Lower lobe of right lung (tissue), 2 donors: ENCODE measurements at regions not wholly inside any gene's neighbourhood (a gene's known extent, or its start where the extent isn't known, plus 50 kb on each side); places are given as distances from the start of the nearest gene placed in this dataset.

Experiments used
- ATAC-seq, 2 donors: fragments of 200-7000 bp; cut with Tn5 transposase; one replicate each; pipeline ENCODE4 v1.9.1; 2020 to 2022; ENCODE audit warnings: mild to moderate bottlenecking in 2 of 2, moderate library complexity in 2 of 2
- DNase-seq: peaks from one replicate; pipeline ENCODE4 v3.0.0-alpha.2; 2020
- H3K27ac ChIP-seq: fragments of 200-600 bp; one replicate; pipeline ENCODE4 v1.8.0; 2022
- H3K27me3 ChIP-seq: fragments of 200-600 bp; one replicate; pipeline ENCODE4 v1.8.0; 2022; ENCODE audit warnings: low read depth
- H3K36me3 ChIP-seq: fragments of 200-600 bp; one replicate; pipeline ENCODE4 v1.8.0; 2022; ENCODE audit warnings: mild to moderate bottlenecking
- H3K4me1 ChIP-seq: fragments of 200-600 bp; one replicate; pipeline ENCODE4 v1.8.0; 2022
- H3K4me3 ChIP-seq: fragments of 200-600 bp; one replicate; pipeline ENCODE4 v1.8.0; 2022; ENCODE audit warnings: mild to moderate bottlenecking
- H3K9me3 ChIP-seq: fragments of 200-600 bp; one replicate; pipeline ENCODE4 v1.8.0; 2022
- intact Hi-C: fragments of 100-400 bp; cut with DNase I; formaldehyde crosslinking; loops from one replicate; pipeline ENCODE4 v1.11.0; 2022
- TF ChIP-seq, protein P1 (sequence below): fragments of 200-600 bp; IDR thresholded peaks from one replicate; pipeline ENCODE4 v1.8.0; 2022; ENCODE audit warnings: antibody characterized with exemption, mild to moderate bottlenecking
- donor health status: DM: no; HTN: yes; CAD: no; lungs with severe emphysema.

DNA sequence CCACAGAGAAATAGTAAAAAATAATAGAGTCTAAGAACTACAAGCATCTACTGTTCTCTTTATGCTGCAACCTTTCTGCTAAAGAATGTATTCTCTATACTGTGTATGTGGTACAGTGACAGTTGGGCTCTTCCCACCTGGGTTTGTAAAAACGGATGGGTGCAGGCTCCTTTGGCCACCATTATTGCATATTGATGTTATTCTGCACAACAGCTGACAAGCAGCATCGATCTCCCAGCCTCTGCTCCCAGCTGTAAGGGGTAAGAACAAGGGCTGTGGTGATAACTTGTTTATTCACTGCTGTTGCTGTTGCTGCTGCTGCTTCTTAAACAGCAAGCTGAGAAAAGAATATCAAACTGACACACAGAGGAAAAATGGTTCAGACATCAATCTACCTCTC lies 56.1 kb downstream of the KCNRG start:
- no peak for ATAC-seq
- H3K9me3 ChIP-seq = no peaks in the 10 kb centered on the region
- DNase-seq = no peak
- peaks cover 12% of the 10 kb centered on the region for H3K36me3 ChIP-seq
- no peak overlapping the region for H3K27ac ChIP-seq
- intact Hi-C loops = no loop called here
- peaks cover 19% of the 10 kb centered on the region for H3K4me1 ChIP-seq
- TF ChIP-seq, protein P1, sequence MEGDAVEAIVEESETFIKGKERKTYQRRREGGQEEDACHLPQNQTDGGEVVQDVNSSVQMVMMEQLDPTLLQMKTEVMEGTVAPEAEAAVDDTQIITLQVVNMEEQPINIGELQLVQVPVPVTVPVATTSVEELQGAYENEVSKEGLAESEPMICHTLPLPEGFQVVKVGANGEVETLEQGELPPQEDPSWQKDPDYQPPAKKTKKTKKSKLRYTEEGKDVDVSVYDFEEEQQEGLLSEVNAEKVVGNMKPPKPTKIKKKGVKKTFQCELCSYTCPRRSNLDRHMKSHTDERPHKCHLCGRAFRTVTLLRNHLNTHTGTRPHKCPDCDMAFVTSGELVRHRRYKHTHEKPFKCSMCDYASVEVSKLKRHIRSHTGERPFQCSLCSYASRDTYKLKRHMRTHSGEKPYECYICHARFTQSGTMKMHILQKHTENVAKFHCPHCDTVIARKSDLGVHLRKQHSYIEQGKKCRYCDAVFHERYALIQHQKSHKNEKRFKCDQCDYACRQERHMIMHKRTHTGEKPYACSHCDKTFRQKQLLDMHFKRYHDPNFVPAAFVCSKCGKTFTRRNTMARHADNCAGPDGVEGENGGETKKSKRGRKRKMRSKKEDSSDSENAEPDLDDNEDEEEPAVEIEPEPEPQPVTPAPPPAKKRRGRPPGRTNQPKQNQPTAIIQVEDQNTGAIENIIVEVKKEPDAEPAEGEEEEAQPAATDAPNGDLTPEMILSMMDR = no peak
- H3K4me3 ChIP-seq = no peak overlapping the region
- no peaks in the 10 kb centered on the region for H3K27me3 ChIP-seq

DNA sequence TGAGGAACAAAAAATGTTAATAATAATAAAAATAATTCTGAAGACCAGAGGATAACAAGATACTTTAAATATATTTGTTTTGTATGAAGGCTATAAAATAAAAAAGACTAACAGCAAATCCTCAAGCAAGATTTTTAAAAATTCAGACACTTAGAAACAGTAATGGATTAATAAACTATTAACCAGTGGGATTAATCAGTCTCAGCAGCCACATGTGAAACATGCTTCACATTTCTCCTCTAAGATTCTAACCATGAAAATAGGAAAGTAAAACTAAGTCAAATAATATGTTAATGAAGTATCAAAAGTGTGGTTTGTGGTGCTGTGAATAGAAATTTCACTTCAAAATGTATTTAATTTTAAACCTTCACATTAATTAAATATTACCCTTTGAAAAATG lies 57.4 kb downstream of the KCNRG start:
- Histone ChIP-seq H3K27me3 (no peaks in the 10 kb centered on the region), H3K9me3 (no peaks in the 10 kb centered on the region), H3K4me1 (peaks cover 26% of the 10 kb centered on the region), H3K36me3 (peaks cover 4% of the 10 kb centered on the region), H3K27ac (no peak overlapping the region), H3K4me3 (no peak overlapping the region)
- TF ChIP-seq, protein P1 = no peak
- DNase-seq (no peak), ATAC-seq (no peak)
- intact Hi-C loops = no loop called here

DNA sequence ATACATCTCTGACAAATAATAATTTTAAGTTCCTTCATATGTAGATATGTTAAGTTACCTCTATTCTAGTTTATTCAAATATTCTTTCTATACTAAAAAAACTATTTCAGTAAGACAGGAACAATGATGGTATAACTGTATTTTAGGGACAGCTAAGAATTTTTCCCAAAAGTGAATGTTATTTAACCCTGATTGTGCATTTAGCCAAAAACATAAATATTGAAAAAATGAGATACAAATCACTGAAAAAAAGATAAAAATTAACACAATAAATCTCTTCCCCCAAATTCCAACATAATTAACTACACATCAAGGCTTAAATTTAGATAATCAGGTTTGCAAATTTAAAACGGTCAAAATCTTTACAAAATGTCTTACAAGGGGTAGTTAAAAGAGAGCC lies 58.1 kb downstream of the KCNRG start:
- peaks cover 4% of the 10 kb centered on the region for H3K36me3 ChIP-seq
- H3K27ac ChIP-seq = no peak overlapping the region
- peaks cover 33% of the 10 kb centered on the region for H3K4me1 ChIP-seq
- intact Hi-C loops = no loop called here
- no peaks in the 10 kb centered on the region for H3K27me3 ChIP-seq
- no peak for DNase-seq
- TF ChIP-seq, protein P1 = no peak
- H3K9me3 ChIP-seq = no peaks in the 10 kb centered on the region
- no peak for ATAC-seq
- no peak overlapping the region for H3K4me3 ChIP-seq

DNA sequence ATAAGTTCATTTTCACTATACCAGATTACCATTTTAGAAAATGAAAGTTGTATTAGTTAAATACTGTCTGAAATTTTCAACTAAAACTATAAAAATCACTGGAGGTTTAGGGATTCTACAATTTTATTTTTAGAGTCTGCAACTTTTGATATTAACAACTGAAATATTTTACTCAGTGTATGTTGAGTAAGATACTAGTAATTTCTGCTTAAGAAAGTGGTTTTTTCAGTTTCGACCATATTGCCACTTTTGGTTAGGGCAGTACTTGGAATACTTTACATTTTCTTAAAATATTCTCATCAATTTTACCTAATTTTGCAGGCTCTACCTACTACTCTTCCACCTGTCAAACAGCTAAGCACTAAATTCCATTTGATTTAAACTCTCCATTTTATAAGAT lies 59.6 kb downstream of the KCNRG start:
- H3K27ac ChIP-seq = no peak overlapping the region
- H3K27me3 ChIP-seq = no peaks in the 10 kb centered on the region
- H3K4me3 ChIP-seq = no peak overlapping the region
- H3K36me3 ChIP-seq = peaks cover 4% of the 10 kb centered on the region
- H3K9me3 ChIP-seq = no peaks in the 10 kb centered on the region
- TF ChIP-seq, protein P1 = no peak
- H3K4me1 ChIP-seq = peaks cover 34% of the 10 kb centered on the region
- DNase-seq (no peak), ATAC-seq (no peak)
- intact Hi-C loops = no loop called here

DNA sequence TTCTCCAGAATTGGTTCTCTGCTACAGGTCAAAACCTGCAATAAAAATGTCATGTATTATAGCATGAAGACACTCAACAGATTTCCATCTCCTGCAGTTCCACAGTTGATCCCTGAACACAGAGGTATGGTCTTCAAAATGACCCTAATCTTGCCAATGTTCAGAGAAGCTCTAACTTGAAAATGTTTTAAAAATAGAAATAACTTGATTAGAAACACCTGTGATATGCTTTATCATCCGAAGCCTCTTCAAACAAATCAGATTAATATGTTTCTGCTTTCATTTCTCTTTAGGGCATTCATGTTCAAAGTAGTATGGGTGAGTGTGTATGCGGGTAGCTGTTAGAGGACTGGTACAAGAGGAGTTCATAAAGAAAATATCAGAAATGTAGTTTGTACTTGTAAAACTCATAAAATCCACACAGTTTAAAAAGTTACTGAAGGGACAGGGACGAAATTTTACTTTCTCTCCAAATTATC lies 60.4 kb downstream of the KCNRG start:
- no peak for ATAC-seq
- intact Hi-C loops = no loop called here
- no peaks in the 10 kb centered on the region for H3K27me3 ChIP-seq
- no peaks in the 10 kb centered on the region for H3K9me3 ChIP-seq
- peaks cover 34% of the 10 kb centered on the region for H3K4me1 ChIP-seq
- H3K36me3 ChIP-seq = peaks cover 4% of the 10 kb centered on the region
- no peak overlapping the region for H3K27ac ChIP-seq
- DNase-seq = no peak
- no peak overlapping the region for H3K4me3 ChIP-seq
- TF ChIP-seq, protein P1 = no peak

DNA sequence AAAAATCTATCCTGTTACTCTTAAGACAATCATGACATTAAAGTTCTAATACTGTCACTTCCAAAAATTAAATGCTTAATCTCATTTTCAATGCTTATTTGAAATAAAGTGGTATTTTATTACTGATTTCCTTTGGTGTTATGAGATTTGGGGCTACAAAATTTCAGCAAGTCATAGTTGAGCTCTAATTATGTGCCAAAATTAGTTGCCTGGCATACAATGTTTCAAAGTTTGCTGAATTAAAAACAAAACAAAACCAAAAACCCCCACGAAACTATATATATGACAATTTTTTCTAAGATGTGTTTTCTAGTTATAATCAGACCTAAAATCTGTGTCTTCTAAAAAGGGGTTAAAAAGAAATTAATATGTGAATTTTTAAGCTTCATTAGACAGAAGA lies 62.2 kb downstream of the KCNRG start:
- Histone ChIP-seq H3K27me3 (no peaks in the 10 kb centered on the region), H3K9me3 (no peaks in the 10 kb centered on the region), H3K4me1 (peaks cover 27% of the 10 kb centered on the region), H3K4me3 (no peak overlapping the region), H3K27ac (no peak overlapping the region), H3K36me3 (no peaks in the 10 kb centered on the region)
- ATAC-seq (no peak), DNase-seq (no peak)
- intact Hi-C loops = no loop called here
- TF ChIP-seq, protein P1 = no peak
